ENCODE measurements at regions not wholly inside any gene's neighbourhood (a gene's known extent, or its start where the extent isn't known, plus 50 kb on each side); places are given as distances from the start of the nearest gene placed in this dataset.
A peak's percentile ranks its signal among the peaks of the same experiment; 100 is the strongest.

DNA sequence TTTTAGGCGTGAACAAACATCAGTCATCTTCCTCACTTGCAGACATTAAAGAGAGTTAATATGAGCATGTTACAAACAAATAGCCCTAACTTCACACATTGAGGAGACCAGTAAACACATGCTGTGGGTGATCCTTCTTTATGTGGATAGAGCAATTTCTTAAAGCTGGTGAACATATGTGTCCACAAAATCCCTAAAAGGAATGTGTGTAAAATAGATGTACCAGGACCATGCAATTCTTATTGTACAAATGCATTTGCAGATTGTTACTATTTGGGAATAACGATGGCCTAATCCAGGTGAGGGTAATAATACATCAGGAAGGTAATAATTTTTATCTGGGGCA lies 228.9 kb downstream of the ALDH8A1 start:
- H3K4me1 ChIP-seq, result peaks cover 33% of the 10 kb centered on the region
- FAIRE-seq, result no peak
- POLR2A ChIA-PET, result no interaction called here
- H3K4me3 ChIP-seq, result no peak overlapping the region
- 79% methylated on average over 2 of the region's 2 CpGs for WGBS (ENCODE audit: missing lambda C conversion rate)
- H3K27ac ChIP-seq, result no peak overlapping the region
- CTCF ChIA-PET, result interaction anchor here (1.5 kb wide), 1 partner anchor 31 kb away, joined by 3 read pairs; no protein-coding TSS in a partner anchor
- no peak for ATAC-seq
- TF ChIP-seq, protein P1, sequence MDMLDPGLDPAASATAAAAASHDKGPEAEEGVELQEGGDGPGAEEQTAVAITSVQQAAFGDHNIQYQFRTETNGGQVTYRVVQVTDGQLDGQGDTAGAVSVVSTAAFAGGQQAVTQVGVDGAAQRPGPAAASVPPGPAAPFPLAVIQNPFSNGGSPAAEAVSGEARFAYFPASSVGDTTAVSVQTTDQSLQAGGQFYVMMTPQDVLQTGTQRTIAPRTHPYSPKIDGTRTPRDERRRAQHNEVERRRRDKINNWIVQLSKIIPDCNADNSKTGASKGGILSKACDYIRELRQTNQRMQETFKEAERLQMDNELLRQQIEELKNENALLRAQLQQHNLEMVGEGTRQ (IDR thresholded peaks at IDR 0.05), result no peak
- TF ChIP-seq ZSCAN20 (CRISPR knock-in tag; IDR thresholded peaks at IDR 0.05) (no peak), HOXB13 (CRISPR knock-in tag; IDR thresholded peaks at IDR 0.05; ENCODE audit: low read depth) (no peak), FOXS1 (CRISPR knock-in tag; IDR thresholded peaks at IDR 0.05) (no peak), HOXA7 (CRISPR knock-in tag; IDR thresholded peaks at IDR 0.05) (no peak), POLR2AphosphoS2 (conservative IDR thresholded peaks at IDR 0.05; ENCODE audit: low read length) (no peak), HDAC2 (IDR thresholded peaks at IDR 0.05) (no peak), MYC (IDR thresholded peaks at IDR 0.05; ENCODE audit: borderline replicate concordance, low read length) (no peak), FOSL2 (IDR thresholded peaks at IDR 0.05) (no peak), FOSL2 (CRISPR knock-in tag; IDR thresholded peaks at IDR 0.05) (no peak), JUN (IDR thresholded peaks at IDR 0.05) (no peak), EP300 (IDR thresholded peaks at IDR 0.05) (no peak), SMC3 (IDR thresholded peaks at IDR 0.05) (no peak), MAFK (IDR thresholded peaks at IDR 0.05; ENCODE audit: partially characterized antibody) (no peak), KDM1A (IDR thresholded peaks at IDR 0.05; ENCODE audit: low read depth) (no peak), BHLHE40 (IDR thresholded peaks at IDR 0.05; ENCODE audit: low read depth, low read length) (no peak)
- TF ChIP-seq, protein P2, sequence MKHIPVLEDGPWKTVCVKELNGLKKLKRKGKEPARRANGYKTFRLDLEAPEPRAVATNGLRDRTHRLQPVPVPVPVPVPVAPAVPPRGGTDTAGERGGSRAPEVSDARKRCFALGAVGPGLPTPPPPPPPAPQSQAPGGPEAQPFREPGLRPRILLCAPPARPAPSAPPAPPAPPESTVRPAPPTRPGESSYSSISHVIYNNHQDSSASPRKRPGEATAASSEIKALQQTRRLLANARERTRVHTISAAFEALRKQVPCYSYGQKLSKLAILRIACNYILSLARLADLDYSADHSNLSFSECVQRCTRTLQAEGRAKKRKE (CRISPR knock-in tag; IDR thresholded peaks at IDR 0.05; ENCODE audit: low read depth), result no peak
- TF ChIP-seq, protein P3, sequence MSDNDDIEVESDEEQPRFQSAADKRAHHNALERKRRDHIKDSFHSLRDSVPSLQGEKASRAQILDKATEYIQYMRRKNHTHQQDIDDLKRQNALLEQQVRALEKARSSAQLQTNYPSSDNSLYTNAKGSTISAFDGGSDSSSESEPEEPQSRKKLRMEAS (IDR thresholded peaks at IDR 0.05), result no peak
- TF ChIP-seq, protein P4, sequence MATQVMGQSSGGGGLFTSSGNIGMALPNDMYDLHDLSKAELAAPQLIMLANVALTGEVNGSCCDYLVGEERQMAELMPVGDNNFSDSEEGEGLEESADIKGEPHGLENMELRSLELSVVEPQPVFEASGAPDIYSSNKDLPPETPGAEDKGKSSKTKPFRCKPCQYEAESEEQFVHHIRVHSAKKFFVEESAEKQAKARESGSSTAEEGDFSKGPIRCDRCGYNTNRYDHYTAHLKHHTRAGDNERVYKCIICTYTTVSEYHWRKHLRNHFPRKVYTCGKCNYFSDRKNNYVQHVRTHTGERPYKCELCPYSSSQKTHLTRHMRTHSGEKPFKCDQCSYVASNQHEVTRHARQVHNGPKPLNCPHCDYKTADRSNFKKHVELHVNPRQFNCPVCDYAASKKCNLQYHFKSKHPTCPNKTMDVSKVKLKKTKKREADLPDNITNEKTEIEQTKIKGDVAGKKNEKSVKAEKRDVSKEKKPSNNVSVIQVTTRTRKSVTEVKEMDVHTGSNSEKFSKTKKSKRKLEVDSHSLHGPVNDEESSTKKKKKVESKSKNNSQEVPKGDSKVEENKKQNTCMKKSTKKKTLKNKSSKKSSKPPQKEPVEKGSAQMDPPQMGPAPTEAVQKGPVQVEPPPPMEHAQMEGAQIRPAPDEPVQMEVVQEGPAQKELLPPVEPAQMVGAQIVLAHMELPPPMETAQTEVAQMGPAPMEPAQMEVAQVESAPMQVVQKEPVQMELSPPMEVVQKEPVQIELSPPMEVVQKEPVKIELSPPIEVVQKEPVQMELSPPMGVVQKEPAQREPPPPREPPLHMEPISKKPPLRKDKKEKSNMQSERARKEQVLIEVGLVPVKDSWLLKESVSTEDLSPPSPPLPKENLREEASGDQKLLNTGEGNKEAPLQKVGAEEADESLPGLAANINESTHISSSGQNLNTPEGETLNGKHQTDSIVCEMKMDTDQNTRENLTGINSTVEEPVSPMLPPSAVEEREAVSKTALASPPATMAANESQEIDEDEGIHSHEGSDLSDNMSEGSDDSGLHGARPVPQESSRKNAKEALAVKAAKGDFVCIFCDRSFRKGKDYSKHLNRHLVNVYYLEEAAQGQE (IDR thresholded peaks at IDR 0.05), result no peak
- DNase-seq (ENCODE audit: low read depth in 1 of 2, low spot score in 1 of 2), result no peak
- H3K4me2 ChIP-seq, result no peak overlapping the region
- no peaks in the 10 kb centered on the region for H3K9me3 ChIP-seq

DNA sequence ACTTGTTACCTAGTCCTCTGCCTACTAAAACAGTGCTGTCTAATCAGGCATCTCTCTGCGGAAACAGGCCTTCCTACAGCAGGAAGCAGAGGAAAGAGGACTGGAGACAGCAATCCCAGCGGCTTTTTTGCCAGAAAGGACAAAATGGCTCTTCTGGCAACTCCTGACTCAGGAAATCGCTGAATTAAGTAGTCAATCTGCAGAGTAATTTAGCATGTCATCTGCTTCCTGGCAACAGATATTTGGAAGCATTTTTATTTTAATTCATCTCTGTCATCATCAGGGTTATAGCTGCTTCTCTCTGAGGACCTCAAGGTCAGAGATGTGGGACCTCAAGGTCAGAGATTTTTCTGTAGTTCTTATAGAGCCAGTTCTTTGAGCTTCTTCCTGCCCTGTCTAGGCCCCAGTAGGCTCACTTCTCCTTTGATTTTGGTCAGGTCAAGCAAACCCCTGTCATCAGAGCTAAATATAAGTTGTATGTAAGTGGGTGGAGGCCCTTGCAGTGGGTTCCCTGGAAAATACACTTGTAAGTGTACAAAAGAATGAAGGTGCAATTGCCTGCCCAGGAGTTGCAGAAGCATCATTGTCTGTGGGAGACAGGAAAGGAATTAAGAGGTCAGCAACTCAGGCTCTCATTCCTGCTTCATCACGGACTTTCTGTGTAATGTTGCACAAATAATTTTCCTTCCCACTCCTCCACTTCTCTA lies 229.4 kb downstream of the ALDH8A1 start:
- peaks cover 33% of the 10 kb centered on the region for H3K4me1 ChIP-seq
- no peaks in the 10 kb centered on the region for H3K9me3 ChIP-seq
- ChIA-PET POLR2A (no interaction called here), CTCF (interaction anchor here (1.5 kb wide), 1 partner anchor 31 kb away, joined by 3 read pairs; no protein-coding TSS in a partner anchor)
- WGBS (ENCODE audit: missing lambda C conversion rate), result 77% methylated on average over 4 of the region's 4 CpGs
- ATAC-seq (no peak), FAIRE-seq (no peak), DNase-seq (ENCODE audit: low read depth in 1 of 2, low spot score in 1 of 2) (no peak)
- TF ChIP-seq MAZ (IDR thresholded peaks at IDR 0.05; ENCODE audit: borderline replicate concordance, low read depth, low read length), result no peak
- TF ChIP-seq, protein P5, sequence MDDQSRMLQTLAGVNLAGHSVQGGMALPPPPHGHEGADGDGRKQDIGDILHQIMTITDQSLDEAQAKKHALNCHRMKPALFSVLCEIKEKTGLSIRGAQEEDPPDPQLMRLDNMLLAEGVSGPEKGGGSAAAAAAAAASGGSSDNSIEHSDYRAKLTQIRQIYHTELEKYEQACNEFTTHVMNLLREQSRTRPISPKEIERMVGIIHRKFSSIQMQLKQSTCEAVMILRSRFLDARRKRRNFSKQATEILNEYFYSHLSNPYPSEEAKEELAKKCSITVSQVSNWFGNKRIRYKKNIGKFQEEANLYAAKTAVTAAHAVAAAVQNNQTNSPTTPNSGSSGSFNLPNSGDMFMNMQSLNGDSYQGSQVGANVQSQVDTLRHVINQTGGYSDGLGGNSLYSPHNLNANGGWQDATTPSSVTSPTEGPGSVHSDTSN (IDR thresholded peaks at IDR 0.05), result no peak
- no peak for TF ChIP-seq HOXB13 (CRISPR knock-in tag; IDR thresholded peaks at IDR 0.05; ENCODE audit: low read depth)
- no peak for TF ChIP-seq TFCP2L1 (CRISPR knock-in tag; IDR thresholded peaks at IDR 0.05)
- no peak overlapping the region for H3K4me2 ChIP-seq
- H3K4me3 ChIP-seq, result no peak overlapping the region
- H3K27ac ChIP-seq, result peak overlapping the region in 1 of 2 experiments; percentile 10; a peak in 1 of 6 replicates
